Liver (tissue), 8 donors: ENCODE measurements at regions not wholly inside any gene's neighbourhood (a gene's known extent, or its start where the extent isn't known, plus 50 kb on each side); places are given as distances from the start of the nearest gene placed in this dataset.

Source experiments
- DNase-seq: peaks from one replicate; pipeline ENCODE4 v3.0.0-alpha.2; 2017; ENCODE audit warnings: low spot score
- H3K27ac ChIP-seq, 2 donors: one replicate each; pipeline ENCODE4 v1.7.0; 2013; ENCODE audit warnings: inconsistent platforms in 2 of 2, low read length in 2 of 2, control low read depth in 1 of 2, low read depth in 1 of 2, mild to moderate bottlenecking in 1 of 2
- H3K27me3 ChIP-seq, 4 donors: one replicate each; pipeline versions ENCODE4 v1.6.1 to v1.7.0; 2013; ENCODE audit warnings: low read length in 3 of 4, inconsistent platforms in 1 of 4, mild to moderate bottlenecking in 1 of 4, moderate library complexity in 1 of 4; ENCODE audit not compliant: control insufficient read depth in 4 of 4, insufficient read depth in 4 of 4
- H3K36me3 ChIP-seq, 4 donors: one replicate each; pipeline versions ENCODE4 v1.6.1 to v1.7.0; 2013; ENCODE audit warnings: low read length in 3 of 4, mild to moderate bottlenecking in 3 of 4, low read depth in 1 of 4, moderate library complexity in 1 of 4; ENCODE audit not compliant: control insufficient read depth in 4 of 4, insufficient read depth in 3 of 4
- H3K4me1 ChIP-seq, 4 donors: one replicate each; pipeline versions ENCODE4 v1.6.1 to v1.7.0; 2013; ENCODE audit warnings: low read length in 3 of 4, mild to moderate bottlenecking in 3 of 4, moderate library complexity in 1 of 4; ENCODE audit not compliant: control insufficient read depth in 4 of 4, insufficient read depth in 4 of 4
- H3K4me3 ChIP-seq, 3 donors: one replicate each; pipeline versions ENCODE4 v1.6.1 to v1.7.0; 2013; ENCODE audit warnings: low read length in 3 of 3, control low read depth in 1 of 3, low read depth in 1 of 3, mild to moderate bottlenecking in 1 of 3
- H3K9ac ChIP-seq, 2 donors: one replicate each; pipeline ENCODE4 v1.7.0; 2013; ENCODE audit warnings: low read length in 2 of 2, mild to moderate bottlenecking in 2 of 2, moderate library complexity in 2 of 2, control low read depth in 1 of 2, low read depth in 1 of 2
- H3K9me3 ChIP-seq, 4 donors: one replicate each; pipeline versions ENCODE4 v1.6.1 to v1.7.0; 2013; ENCODE audit warnings: low read length in 3 of 4; ENCODE audit not compliant: control insufficient read depth in 4 of 4
- ATF3 ChIP-seq: IDR thresholded peaks from 2 replicates; pipeline ENCODE4 v1.6.1; 2016; ENCODE audit warnings: antibody characterized with exemption
- EGR1 ChIP-seq, 2 donors: IDR thresholded peaks; 2 replicates each; pipeline ENCODE4 v1.6.1; 2016 to 2018; ENCODE audit warnings: antibody characterized with exemption in 2 of 2, low read depth in 2 of 2
- FOXA1 ChIP-seq: IDR thresholded peaks from 2 replicates; pipeline ENCODE4 v1.6.1; 2016; ENCODE audit warnings: antibody characterized with exemption
- FOXA2 ChIP-seq: IDR thresholded peaks from 2 replicates; pipeline ENCODE4 v1.6.1; 2016; ENCODE audit warnings: antibody characterized with exemption
- GABPA ChIP-seq, 2 donors: IDR thresholded peaks in 1 of 2; conservative IDR thresholded peaks in 1 of 2; 2 replicates each; pipeline ENCODE4 v1.6.1; 2016; ENCODE audit warnings: antibody characterized with exemption in 2 of 2, mild to moderate bottlenecking in 1 of 2, moderate library complexity in 1 of 2
- HNF4G ChIP-seq: IDR thresholded peaks from 2 replicates; pipeline ENCODE4 v1.6.1; 2016; ENCODE audit warnings: antibody characterized with exemption
- JUND ChIP-seq, 2 donors: IDR thresholded peaks; 2 replicates each; pipeline ENCODE4 v1.6.1; 2016; ENCODE audit warnings: antibody characterized with exemption in 2 of 2
- MAX ChIP-seq: IDR thresholded peaks from 2 replicates; pipeline ENCODE4 v1.6.1; 2016; ENCODE audit warnings: antibody characterized with exemption
- NR2F2 ChIP-seq: IDR thresholded peaks from 2 replicates; pipeline ENCODE4 v1.6.1; 2016; ENCODE audit warnings: antibody characterized with exemption
- RAD21 ChIP-seq, 2 donors: IDR thresholded peaks; 2 replicates each; pipeline ENCODE4 v1.6.1; 2016; ENCODE audit warnings: antibody characterized with exemption in 2 of 2, mild to moderate bottlenecking in 2 of 2
- RXRA ChIP-seq, 2 donors: IDR thresholded peaks; 2 replicates each; pipeline ENCODE4 v1.6.1; 2017 to 2018; ENCODE audit warnings: antibody characterized with exemption in 2 of 2, mild to moderate bottlenecking in 1 of 2
- SP1 ChIP-seq: IDR thresholded peaks from 2 replicates; pipeline ENCODE4 v1.6.1; 2018; ENCODE audit warnings: antibody characterized with exemption, mild to moderate bottlenecking
- TAF1 ChIP-seq: conservative IDR thresholded peaks from 2 replicates; pipeline ENCODE4 v1.6.1; 2016; ENCODE audit warnings: antibody characterized with exemption, mild to moderate bottlenecking
- YY1 ChIP-seq: IDR thresholded peaks from 2 replicates; pipeline ENCODE4 v1.6.1; 2016; ENCODE audit warnings: antibody characterized with exemption, mild to moderate bottlenecking
- ZBTB33 ChIP-seq: IDR thresholded peaks from 2 replicates; pipeline ENCODE4 v1.6.1; 2016; ENCODE audit warnings: antibody characterized with exemption
- WGBS: extraction: QIAGEN DNeasy Blood & Tissue Kit; methylation state at CpG from one replicate; pipeline ENCODE4 v1.1.7; 2013; 5-methylcytosine and 5-hydroxymethylcytosine counted together
- TF ChIP-seq, protein P1 (sequence below): fragments of 150-350 bp; IDR thresholded peaks from 2 replicates; pipeline ENCODE4 v1.5.1; 2017; ENCODE audit warnings: improper control_type of control experiment, low read depth, low read length; ENCODE audit not compliant: missing input control
- TF ChIP-seq, protein P2 (sequence below): IDR thresholded peaks from 2 replicates; pipeline ENCODE4 v1.6.1; 2016; ENCODE audit warnings: antibody characterized with exemption, mild to moderate bottlenecking
- donor health status: healthy.
- donor health status: healthy.
- donor health status: healthy.
- donor health status: healthy.
- donor health status: healthy.

- TF ChIP-seq TAF1: no peak
- TF ChIP-seq RAD21 (IDR thresholded peaks at IDR 0.05): no peak
- TF ChIP-seq EGR1 (IDR thresholded peaks at IDR 0.05; ENCODE audit: low read depth in 2 of 2): no peak
- no peak for TF ChIP-seq RXRA (IDR thresholded peaks at IDR 0.05)
- no peak for TF ChIP-seq ATF3
- no peak for TF ChIP-seq JUND (IDR thresholded peaks at IDR 0.05)
- no peak for TF ChIP-seq SP1
- no peak for TF ChIP-seq YY1
- TF ChIP-seq GABPA (IDR thresholded peaks at IDR 0.05 in 1 of 2, conservative IDR thresholded peaks at IDR 0.05 in 1 of 2): no peak
- no peak for DNase-seq
- H3K4me1 ChIP-seq: no peaks in the 10 kb centered on the region
- no peaks in the 10 kb centered on the region for H3K36me3 ChIP-seq
- no peak overlapping the region for H3K9ac ChIP-seq
- H3K4me3 ChIP-seq: no peak overlapping the region
- H3K27ac ChIP-seq: no peak overlapping the region
- H3K9me3 ChIP-seq: no peaks in the 10 kb centered on the region
- WGBS: 82% methylated on average over 1 of the region's 1 CpG
- no peaks in the 10 kb centered on the region for H3K27me3 ChIP-seq
These were observed 221.9 kb upstream of the COL3A1 start for GRCh38 chr2:188752311-188752710.

DNA sequence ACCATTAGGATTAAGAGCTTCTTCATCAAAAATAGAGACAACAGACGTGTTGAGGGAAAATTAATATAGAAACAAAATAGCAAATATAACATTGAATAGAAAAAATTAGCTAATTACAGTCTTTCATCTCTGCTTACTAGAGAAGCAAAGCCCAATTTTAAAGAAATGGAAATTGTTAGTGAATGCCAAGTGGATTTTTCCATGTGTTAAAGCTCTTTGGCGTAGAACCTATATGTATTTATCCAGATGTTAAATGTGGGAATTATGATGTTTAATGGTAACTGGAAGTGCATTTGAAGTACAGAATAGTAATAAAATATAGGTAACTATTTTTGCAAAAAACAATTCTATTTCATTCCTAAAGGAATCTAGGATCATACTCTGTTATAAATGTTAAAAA is 212.0 kb upstream of the COL3A1 start:
- H3K4me1 ChIP-seq: no peaks in the 10 kb centered on the region
- TF ChIP-seq TAF1 (no peak), RAD21 (IDR thresholded peaks at IDR 0.05) (no peak), FOXA1 (no peak), SP1 (no peak), ZBTB33 (no peak), GABPA (IDR thresholded peaks at IDR 0.05 in 1 of 2, conservative IDR thresholded peaks at IDR 0.05 in 1 of 2) (no peak), RXRA (IDR thresholded peaks at IDR 0.05) (no peak), EGR1 (IDR thresholded peaks at IDR 0.05; ENCODE audit: low read depth in 2 of 2) (no peak), YY1 (no peak), HNF4G (no peak), MAX (no peak), FOXA2 (no peak), NR2F2 (no peak)
- TF ChIP-seq, protein P1, sequence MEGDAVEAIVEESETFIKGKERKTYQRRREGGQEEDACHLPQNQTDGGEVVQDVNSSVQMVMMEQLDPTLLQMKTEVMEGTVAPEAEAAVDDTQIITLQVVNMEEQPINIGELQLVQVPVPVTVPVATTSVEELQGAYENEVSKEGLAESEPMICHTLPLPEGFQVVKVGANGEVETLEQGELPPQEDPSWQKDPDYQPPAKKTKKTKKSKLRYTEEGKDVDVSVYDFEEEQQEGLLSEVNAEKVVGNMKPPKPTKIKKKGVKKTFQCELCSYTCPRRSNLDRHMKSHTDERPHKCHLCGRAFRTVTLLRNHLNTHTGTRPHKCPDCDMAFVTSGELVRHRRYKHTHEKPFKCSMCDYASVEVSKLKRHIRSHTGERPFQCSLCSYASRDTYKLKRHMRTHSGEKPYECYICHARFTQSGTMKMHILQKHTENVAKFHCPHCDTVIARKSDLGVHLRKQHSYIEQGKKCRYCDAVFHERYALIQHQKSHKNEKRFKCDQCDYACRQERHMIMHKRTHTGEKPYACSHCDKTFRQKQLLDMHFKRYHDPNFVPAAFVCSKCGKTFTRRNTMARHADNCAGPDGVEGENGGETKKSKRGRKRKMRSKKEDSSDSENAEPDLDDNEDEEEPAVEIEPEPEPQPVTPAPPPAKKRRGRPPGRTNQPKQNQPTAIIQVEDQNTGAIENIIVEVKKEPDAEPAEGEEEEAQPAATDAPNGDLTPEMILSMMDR: no peak
- TF ChIP-seq, protein P2, sequence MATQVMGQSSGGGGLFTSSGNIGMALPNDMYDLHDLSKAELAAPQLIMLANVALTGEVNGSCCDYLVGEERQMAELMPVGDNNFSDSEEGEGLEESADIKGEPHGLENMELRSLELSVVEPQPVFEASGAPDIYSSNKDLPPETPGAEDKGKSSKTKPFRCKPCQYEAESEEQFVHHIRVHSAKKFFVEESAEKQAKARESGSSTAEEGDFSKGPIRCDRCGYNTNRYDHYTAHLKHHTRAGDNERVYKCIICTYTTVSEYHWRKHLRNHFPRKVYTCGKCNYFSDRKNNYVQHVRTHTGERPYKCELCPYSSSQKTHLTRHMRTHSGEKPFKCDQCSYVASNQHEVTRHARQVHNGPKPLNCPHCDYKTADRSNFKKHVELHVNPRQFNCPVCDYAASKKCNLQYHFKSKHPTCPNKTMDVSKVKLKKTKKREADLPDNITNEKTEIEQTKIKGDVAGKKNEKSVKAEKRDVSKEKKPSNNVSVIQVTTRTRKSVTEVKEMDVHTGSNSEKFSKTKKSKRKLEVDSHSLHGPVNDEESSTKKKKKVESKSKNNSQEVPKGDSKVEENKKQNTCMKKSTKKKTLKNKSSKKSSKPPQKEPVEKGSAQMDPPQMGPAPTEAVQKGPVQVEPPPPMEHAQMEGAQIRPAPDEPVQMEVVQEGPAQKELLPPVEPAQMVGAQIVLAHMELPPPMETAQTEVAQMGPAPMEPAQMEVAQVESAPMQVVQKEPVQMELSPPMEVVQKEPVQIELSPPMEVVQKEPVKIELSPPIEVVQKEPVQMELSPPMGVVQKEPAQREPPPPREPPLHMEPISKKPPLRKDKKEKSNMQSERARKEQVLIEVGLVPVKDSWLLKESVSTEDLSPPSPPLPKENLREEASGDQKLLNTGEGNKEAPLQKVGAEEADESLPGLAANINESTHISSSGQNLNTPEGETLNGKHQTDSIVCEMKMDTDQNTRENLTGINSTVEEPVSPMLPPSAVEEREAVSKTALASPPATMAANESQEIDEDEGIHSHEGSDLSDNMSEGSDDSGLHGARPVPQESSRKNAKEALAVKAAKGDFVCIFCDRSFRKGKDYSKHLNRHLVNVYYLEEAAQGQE: no peak
- DNase-seq: no peak
- H3K27ac ChIP-seq: no peak overlapping the region
- no peaks in the 10 kb centered on the region for H3K36me3 ChIP-seq
- H3K27me3 ChIP-seq: no peaks in the 10 kb centered on the region
- no peak overlapping the region for H3K4me3 ChIP-seq
- H3K9me3 ChIP-seq: no peaks in the 10 kb centered on the region
- 80% methylated on average over 2 of the region's 2 CpGs for WGBS
- no peak overlapping the region for H3K9ac ChIP-seq
